Right atrium auricular region (tissue), 2 donors: ENCODE measurements at regions not wholly inside any gene's neighbourhood (a gene's known extent, or its start where the extent isn't known, plus 50 kb on each side); places are given as distances from the start of the nearest gene placed in this dataset.

Source experiments
- DNase-seq: peaks from one replicate; pipeline ENCODE4 v3.0.0-alpha.2; 2019; ENCODE audit warnings: low spot score
- H3K27ac ChIP-seq, 2 donors: fragments of 200-600 bp; sonication (generic); 1 replicate in 1 of 2; 2 replicates in 1 of 2; pipeline ENCODE4 v1.5.1; 2016 to 2019
- H3K27me3 ChIP-seq, 2 donors: fragments of 200-600 bp; sonication (generic); one replicate each; pipeline versions ENCODE4 v1.5.1 to v1.6.0; 2017 to 2019
- H3K36me3 ChIP-seq: fragments of 200-600 bp; sonication (generic); one replicate; pipeline ENCODE4 v1.5.1; 2016
- H3K4me1 ChIP-seq, 2 donors: fragments of 200-600 bp; sonication (generic); one replicate each; pipeline versions ENCODE4 v1.5.1 to v1.6.0; 2017 to 2019
- H3K4me3 ChIP-seq, 2 donors: fragments of 200-600 bp; sonication (generic); 1 replicate in 1 of 2; 2 replicates in 1 of 2; pipeline ENCODE4 v1.5.1; 2017 to 2019; ENCODE audit warnings: mild to moderate bottlenecking in 1 of 2, moderate library complexity in 1 of 2
- H3K9me3 ChIP-seq, 2 donors: fragments of 200-600 bp; sonication (generic); one replicate each; pipeline ENCODE4 v1.5.1; 2019
- TF ChIP-seq, protein P1 (sequence below), 2 donors: fragments of 200-600 bp; sonication (generic); IDR thresholded peaks; one replicate each; pipeline ENCODE4 v1.5.1; 2019; ENCODE audit warnings: antibody characterized with exemption in 2 of 2

DNA sequence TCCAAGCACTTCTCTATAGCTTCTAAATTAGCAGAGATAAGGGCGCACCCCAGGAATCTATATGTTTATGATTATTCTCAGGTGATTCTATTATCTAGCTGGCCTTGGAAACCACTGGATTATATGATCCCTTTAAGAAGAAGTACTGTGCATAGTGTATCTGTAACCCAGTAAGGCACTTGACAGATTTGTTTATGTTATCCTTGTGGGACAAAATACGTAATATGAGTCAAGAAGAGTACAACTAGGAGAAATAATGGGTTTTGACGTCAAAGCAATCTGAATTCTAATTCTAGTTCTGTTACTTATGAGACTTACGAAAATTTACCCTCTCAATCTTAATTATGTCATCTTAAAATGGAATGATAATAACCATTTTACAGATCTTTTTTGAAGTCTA is 259.6 kb upstream of the NAV3 start:
- Histone ChIP-seq H3K27ac (no peak overlapping the region), H3K36me3 (no peaks in the 10 kb centered on the region), H3K4me1 (no peaks in the 10 kb centered on the region), H3K9me3 (no peaks in the 10 kb centered on the region), H3K4me3 (no peak overlapping the region), H3K27me3 (no peaks in the 10 kb centered on the region)
- DNase-seq, result no peak
- TF ChIP-seq, protein P1, sequence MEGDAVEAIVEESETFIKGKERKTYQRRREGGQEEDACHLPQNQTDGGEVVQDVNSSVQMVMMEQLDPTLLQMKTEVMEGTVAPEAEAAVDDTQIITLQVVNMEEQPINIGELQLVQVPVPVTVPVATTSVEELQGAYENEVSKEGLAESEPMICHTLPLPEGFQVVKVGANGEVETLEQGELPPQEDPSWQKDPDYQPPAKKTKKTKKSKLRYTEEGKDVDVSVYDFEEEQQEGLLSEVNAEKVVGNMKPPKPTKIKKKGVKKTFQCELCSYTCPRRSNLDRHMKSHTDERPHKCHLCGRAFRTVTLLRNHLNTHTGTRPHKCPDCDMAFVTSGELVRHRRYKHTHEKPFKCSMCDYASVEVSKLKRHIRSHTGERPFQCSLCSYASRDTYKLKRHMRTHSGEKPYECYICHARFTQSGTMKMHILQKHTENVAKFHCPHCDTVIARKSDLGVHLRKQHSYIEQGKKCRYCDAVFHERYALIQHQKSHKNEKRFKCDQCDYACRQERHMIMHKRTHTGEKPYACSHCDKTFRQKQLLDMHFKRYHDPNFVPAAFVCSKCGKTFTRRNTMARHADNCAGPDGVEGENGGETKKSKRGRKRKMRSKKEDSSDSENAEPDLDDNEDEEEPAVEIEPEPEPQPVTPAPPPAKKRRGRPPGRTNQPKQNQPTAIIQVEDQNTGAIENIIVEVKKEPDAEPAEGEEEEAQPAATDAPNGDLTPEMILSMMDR (IDR thresholded peaks at IDR 0.05), result no peak

DNA sequence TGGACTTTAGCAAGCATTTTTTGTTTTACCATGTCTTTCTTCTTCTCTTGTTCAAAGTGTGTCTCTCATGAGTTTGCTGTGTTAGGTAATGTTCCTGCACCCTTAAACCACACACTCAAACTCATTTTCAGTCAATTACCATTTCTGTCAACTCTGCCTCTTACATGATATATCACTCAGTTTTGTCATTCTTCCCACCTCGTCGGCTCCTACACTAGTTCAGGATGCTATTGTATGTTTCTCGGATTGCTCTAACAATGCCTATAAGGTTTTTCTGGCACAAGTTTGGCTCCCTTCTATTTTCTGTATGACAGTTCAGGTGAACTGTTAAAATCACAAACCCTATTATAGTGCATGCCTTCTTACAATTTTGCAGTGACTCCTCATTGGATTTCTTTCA is 260.8 kb upstream of the NAV3 start:
- H3K27me3 ChIP-seq, result no peaks in the 10 kb centered on the region
- DNase-seq, result no peak
- H3K27ac ChIP-seq, result no peak overlapping the region
- no peaks in the 10 kb centered on the region for H3K36me3 ChIP-seq
- TF ChIP-seq, protein P1 (IDR thresholded peaks at IDR 0.05), result no peak
- no peaks in the 10 kb centered on the region for H3K4me1 ChIP-seq
- no peaks in the 10 kb centered on the region for H3K9me3 ChIP-seq
- no peak overlapping the region for H3K4me3 ChIP-seq

DNA sequence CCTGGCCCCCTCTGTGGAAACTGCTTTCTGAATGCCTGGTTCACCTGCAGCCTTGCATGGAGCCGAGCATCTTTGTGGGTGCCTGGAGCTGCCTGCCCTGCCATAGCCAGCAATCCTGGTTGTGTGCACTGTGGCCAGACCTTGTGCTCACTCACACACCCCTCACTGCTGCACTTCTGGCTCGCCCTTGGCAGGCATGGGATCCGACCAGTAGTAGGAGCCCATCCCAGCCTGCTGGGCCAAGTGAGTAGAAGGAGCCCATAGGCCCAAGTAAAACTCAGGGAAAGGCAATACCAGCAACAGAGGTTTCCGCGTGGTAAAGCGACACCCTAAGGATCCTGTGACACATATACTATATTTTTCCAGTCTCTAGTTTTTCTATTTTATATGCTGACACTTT is 270.0 kb upstream of the NAV3 start:
- H3K36me3 ChIP-seq, result no peaks in the 10 kb centered on the region
- no peak overlapping the region for H3K4me3 ChIP-seq
- H3K4me1 ChIP-seq, result no peaks in the 10 kb centered on the region
- H3K27ac ChIP-seq, result no peak overlapping the region
- TF ChIP-seq, protein P1 (IDR thresholded peaks at IDR 0.05), result no peak
- H3K9me3 ChIP-seq, result no peaks in the 10 kb centered on the region
- no peaks in the 10 kb centered on the region for H3K27me3 ChIP-seq
- no peak for DNase-seq

DNA sequence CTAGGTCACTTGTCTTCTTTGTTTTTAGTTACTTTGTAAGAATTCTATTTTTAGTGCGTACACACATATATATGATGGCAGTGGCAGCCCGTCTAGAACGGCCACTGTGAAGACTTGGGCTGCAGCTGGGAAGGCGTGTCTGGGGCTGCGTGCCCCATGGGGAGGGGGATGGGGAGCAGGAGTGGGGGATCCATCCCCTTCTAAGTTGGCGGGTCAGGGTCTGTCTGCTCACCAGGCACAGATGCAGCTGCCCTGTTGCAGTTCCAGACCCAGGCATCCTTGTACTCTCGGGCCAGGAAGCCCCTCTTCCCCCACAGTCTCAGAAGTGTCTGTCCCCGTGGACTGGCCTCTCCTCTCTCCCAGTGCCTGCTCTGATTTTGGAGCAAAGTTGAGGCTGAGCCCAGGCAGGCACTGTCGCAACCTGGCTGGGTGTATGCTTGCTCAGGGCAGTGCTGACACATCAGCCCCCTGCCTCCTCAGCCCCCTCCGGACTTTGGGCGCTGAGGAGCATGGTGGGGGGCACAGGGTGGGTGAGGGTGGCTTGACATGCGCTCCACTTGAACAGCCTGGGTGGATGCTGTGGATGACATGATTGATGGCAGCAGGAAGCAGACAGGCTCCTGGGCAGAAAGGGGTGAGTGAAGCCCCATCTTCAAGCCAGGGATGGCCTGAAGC is 271.2 kb upstream of the NAV3 start:
- TF ChIP-seq, protein P1 (IDR thresholded peaks at IDR 0.05), result no peak
- Histone ChIP-seq H3K27me3 (no peaks in the 10 kb centered on the region), H3K4me1 (no peaks in the 10 kb centered on the region)

DNA sequence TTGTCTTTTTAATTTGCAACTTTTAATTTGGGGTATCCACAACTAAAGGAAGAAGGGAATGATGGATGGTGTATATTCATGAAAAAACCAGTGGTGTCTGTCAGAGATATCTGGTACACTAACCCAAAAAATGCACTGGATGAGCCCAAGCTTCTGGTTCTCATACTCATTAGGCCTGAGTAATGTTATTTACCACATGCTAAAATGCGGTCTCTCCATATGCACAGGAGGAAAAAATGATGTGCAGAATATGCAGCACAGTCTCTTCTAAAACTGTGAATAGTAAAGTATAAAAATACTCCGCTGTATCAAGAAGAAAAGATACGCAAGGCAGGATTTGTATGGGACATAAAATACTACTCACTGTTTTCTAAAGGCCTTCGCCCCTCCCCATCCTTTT is 275.6 kb upstream of the NAV3 start:
- TF ChIP-seq, protein P1 (IDR thresholded peaks at IDR 0.05), result no peak
- no peaks in the 10 kb centered on the region for H3K4me1 ChIP-seq
- no peak for DNase-seq
- H3K4me3 ChIP-seq, result no peak overlapping the region
- no peaks in the 10 kb centered on the region for H3K36me3 ChIP-seq
- no peak overlapping the region for H3K27ac ChIP-seq
- H3K27me3 ChIP-seq, result no peaks in the 10 kb centered on the region
- no peaks in the 10 kb centered on the region for H3K9me3 ChIP-seq

More for the DNA sequence above, 271.2 kb upstream of the NAV3 start:
- no peaks in the 10 kb centered on the region for H3K36me3 ChIP-seq
- no peaks in the 10 kb centered on the region for H3K9me3 ChIP-seq
- H3K27ac ChIP-seq, result no peak overlapping the region
- H3K4me3 ChIP-seq, result no peak overlapping the region
- DNase-seq, result no peak
